ENCODE measurements at regions not wholly inside any gene's neighbourhood (a gene's known extent, or its start where the extent isn't known, plus 50 kb on each side); places are given as distances from the start of the nearest gene placed in this dataset.

DNA sequence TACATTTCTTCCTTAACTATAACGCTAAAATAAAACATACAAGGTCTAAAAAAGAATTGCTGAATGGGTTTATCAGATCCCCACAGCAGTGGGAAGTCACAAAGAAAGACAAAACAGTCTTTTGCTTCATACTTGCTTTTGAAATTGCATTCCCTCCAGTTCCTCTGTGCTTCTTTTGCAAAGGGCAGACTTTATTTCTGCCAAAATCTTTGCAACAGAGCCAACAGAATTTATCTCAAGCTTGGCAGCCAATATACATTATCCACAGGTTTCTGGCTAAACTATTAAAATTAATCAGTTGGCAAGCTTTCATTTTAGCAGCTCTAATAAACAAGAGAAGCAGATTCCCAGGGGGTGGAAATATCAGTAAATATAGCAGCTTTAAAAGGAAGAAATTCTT, 378.9 kb upstream of the CA10 start:
- Mint-ChIP-seq H3K27me3 (no peaks in the 10 kb centered on the region), H3K4me3 (no peak overlapping the region)
- intact Hi-C loops (cut with micrococcal nuclease) = no loop called here

DNA sequence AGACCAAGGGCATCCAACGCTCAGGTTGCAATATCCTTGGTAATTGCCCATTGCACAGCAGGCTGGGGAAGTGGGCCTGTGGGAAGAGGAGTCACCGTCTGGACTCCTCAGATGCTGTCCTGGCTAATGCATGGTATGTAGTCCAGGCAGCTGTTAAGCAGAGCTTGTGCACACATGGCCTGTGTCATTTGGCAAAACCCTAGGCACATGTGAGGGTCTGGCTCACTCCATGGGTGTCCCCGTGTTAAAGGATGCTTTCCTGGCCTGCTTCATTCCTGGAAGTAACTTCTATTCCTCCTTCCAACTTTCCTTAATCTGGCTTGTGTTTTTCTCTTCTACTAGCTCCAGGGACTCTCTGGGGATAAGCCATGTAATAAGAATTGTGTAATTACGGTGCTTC, 378.0 kb upstream of the CA10 start:
- H3K27ac Mint-ChIP-seq = no peak overlapping the region

More for the DNA sequence above, 378.9 kb upstream of the CA10 start:
- H3K36me3 Mint-ChIP-seq (ENCODE audit: low read depth) = no peaks in the 10 kb centered on the region
- no peaks in the 10 kb centered on the region for H3K9me3 Mint-ChIP-seq
- H3K27ac Mint-ChIP-seq = no peak overlapping the region
- H3K4me1 Mint-ChIP-seq (ENCODE audit: low read depth) = no peaks in the 10 kb centered on the region

DNA sequence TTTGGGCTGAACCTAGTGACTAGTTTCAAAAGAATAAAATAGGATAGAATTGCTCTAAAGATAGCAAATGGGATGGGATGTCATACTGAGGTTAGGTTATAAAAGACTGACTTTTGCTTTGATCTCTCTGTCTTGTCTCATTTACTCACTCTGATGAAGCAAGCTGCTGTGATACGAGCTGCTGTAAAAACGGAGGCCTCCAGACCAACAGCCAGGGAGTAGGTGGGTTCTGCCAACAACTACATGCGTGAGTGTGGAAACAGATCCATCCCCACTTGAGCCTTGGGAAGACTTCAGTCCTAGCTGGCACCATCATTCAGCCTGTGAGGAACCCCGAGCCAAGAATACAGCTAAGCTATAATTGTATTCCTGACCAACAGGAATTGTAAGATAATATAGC, 373.9 kb upstream of the CA10 start:
- no peaks in the 10 kb centered on the region for H3K4me1 Mint-ChIP-seq (ENCODE audit: low read depth)
- intact Hi-C loops (cut with micrococcal nuclease) = no loop called here
- H3K36me3 Mint-ChIP-seq (ENCODE audit: low read depth) = no peaks in the 10 kb centered on the region
- no peak overlapping the region for H3K27ac Mint-ChIP-seq
- H3K27me3 Mint-ChIP-seq = no peaks in the 10 kb centered on the region
- H3K9me3 Mint-ChIP-seq = no peaks in the 10 kb centered on the region
- no peak overlapping the region for H3K4me3 Mint-ChIP-seq

More for the DNA sequence above, 378.0 kb upstream of the CA10 start:
- no peak overlapping the region for H3K4me3 Mint-ChIP-seq
- H3K9me3 Mint-ChIP-seq = no peaks in the 10 kb centered on the region
- H3K36me3 Mint-ChIP-seq (ENCODE audit: low read depth) = no peaks in the 10 kb centered on the region
- H3K27me3 Mint-ChIP-seq = no peaks in the 10 kb centered on the region
- H3K4me1 Mint-ChIP-seq (ENCODE audit: low read depth) = no peaks in the 10 kb centered on the region
- intact Hi-C loops (cut with micrococcal nuclease) = no loop called here

DNA sequence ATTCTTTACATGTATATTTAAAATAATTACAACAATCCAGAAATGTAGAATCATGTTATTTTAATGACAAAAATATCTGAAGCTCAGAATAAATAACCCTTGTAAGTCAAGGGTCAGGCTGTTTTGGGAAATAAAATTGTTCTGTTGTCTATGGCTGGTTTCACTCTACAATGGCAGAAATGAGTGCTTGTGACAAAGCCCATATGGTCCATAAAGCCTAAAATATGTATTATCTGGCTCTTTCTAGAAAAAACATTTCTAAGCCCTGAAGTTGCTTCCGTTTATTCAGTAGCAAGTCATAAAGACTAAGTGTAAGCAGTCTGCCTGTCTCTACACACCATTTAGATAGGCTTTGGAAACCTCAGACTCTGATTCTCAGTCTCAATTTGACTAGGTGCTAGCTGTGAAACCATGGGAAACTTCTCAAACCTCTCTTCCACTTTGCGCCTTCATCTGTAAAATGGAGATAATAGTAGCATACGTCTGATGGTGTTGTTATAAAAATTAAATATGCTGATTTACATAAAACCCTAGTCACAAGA, 365.7 kb upstream of the CA10 start:
- no peak overlapping the region for H3K4me3 Mint-ChIP-seq
- no peaks in the 10 kb centered on the region for H3K4me1 Mint-ChIP-seq (ENCODE audit: low read depth)
- H3K36me3 Mint-ChIP-seq (ENCODE audit: low read depth) = no peaks in the 10 kb centered on the region
- intact Hi-C loops (cut with micrococcal nuclease) = no loop called here
- no peaks in the 10 kb centered on the region for H3K27me3 Mint-ChIP-seq
- H3K9me3 Mint-ChIP-seq = peaks cover 7% of the 10 kb centered on the region
- H3K27ac Mint-ChIP-seq = no peak overlapping the region

DNA sequence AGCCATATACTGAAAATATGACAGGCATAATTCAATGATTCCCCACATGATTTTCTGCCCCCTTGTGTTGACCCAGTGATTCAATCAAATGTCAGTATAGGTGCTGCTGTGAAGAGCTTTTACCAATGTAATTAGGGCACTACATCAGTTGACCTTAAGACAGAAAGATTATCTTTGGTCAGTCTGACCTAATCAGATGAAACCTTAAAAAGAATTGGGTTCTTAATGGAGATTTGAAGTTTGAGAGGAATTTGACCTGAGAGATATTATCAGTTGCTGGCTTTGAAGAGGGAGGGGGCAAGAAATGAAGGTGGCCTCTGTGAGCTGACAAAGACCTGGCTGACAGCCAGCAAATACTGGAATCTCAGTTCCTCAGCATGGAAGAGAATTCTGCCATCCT, 358.7 kb upstream of the CA10 start:
- no peaks in the 10 kb centered on the region for H3K27me3 Mint-ChIP-seq
- H3K9me3 Mint-ChIP-seq = peaks cover 7% of the 10 kb centered on the region
- no peak overlapping the region for H3K27ac Mint-ChIP-seq
- H3K4me3 Mint-ChIP-seq = no peak overlapping the region
- intact Hi-C loops (cut with micrococcal nuclease) = no loop called here
- no peaks in the 10 kb centered on the region for H3K4me1 Mint-ChIP-seq (ENCODE audit: low read depth)
- no peaks in the 10 kb centered on the region for H3K36me3 Mint-ChIP-seq (ENCODE audit: low read depth)

DNA sequence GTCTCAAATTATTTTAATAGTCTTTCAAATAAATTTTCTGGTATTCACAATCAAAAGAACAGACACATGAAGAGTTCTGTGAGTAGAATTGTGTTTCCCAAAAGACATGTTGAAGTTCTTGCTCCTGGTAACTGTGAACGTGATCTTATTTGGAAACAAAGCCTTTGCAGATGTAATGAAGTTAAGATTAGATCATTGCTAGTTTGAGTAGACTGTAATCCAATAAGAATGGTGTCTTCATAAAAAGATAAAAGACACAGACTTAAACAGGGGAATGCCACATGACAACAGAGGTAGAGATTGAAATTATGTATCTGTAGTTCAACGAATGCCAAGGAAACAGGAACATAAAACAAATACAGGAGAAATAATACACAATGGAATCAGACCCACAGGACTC, 357.4 kb upstream of the CA10 start:
- Mint-ChIP-seq H3K4me1 (ENCODE audit: low read depth) (no peaks in the 10 kb centered on the region), H3K4me3 (no peak overlapping the region), H3K27me3 (no peaks in the 10 kb centered on the region), H3K27ac (no peak overlapping the region), H3K9me3 (peaks cover under 1% of the 10 kb centered on the region), H3K36me3 (ENCODE audit: low read depth) (no peaks in the 10 kb centered on the region)
- intact Hi-C loops (cut with micrococcal nuclease) = no loop called here

GRCh38 chr17:52505601-52506000, 347.1 kb upstream of the CA10 start:
- intact Hi-C loops (cut with micrococcal nuclease) = no loop called here
- H3K27ac Mint-ChIP-seq = no peak overlapping the region
- no peak overlapping the region for H3K4me3 Mint-ChIP-seq
- peaks cover 24% of the 10 kb centered on the region for H3K9me3 Mint-ChIP-seq
- H3K4me1 Mint-ChIP-seq (ENCODE audit: low read depth) = no peaks in the 10 kb centered on the region
- H3K27me3 Mint-ChIP-seq = no peaks in the 10 kb centered on the region
- no peaks in the 10 kb centered on the region for H3K36me3 Mint-ChIP-seq (ENCODE audit: low read depth)

- H3K27me3 Mint-ChIP-seq = no peaks in the 10 kb centered on the region
- no peak overlapping the region for H3K4me3 Mint-ChIP-seq
- no peaks in the 10 kb centered on the region for H3K4me1 Mint-ChIP-seq (ENCODE audit: low read depth)
- no peak overlapping the region for H3K27ac Mint-ChIP-seq
- intact Hi-C loops (cut with micrococcal nuclease) = no loop called here
- peaks cover 23% of the 10 kb centered on the region for H3K9me3 Mint-ChIP-seq
- no peaks in the 10 kb centered on the region for H3K36me3 Mint-ChIP-seq (ENCODE audit: low read depth)
Observed at GRCh38 chr17:52504081-52504480, 345.6 kb upstream of the CA10 start.

- no peaks in the 10 kb centered on the region for H3K27me3 Mint-ChIP-seq
- intact Hi-C loops (cut with micrococcal nuclease) = no loop called here
- H3K9me3 Mint-ChIP-seq = peaks cover 24% of the 10 kb centered on the region
- H3K4me3 Mint-ChIP-seq = no peak overlapping the region
- H3K27ac Mint-ChIP-seq = no peak overlapping the region
- H3K4me1 Mint-ChIP-seq (ENCODE audit: low read depth) = no peaks in the 10 kb centered on the region
- no peaks in the 10 kb centered on the region for H3K36me3 Mint-ChIP-seq (ENCODE audit: low read depth)
Observed at GRCh38 chr17:52495646-52496045, 337.1 kb upstream of the CA10 start.

DNA sequence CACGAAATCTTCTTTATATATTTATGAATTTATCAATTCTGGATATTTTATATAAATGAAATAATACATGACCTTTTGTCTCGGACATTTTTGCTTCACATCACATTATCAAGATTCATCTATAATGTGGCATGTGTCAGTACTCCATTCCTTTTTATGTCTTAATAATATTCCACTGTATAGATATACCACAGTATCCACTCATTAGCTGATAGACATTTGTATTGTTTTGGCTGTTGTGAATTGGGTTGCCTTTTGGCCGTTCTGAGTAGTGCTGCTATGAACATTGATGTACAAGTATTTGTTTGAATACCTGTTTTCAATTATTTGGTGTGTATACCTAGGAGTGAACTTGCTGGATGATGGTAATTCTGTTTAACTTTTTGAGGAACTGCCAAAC, 323.8 kb upstream of the CA10 start:
- Mint-ChIP-seq H3K4me3 (no peak overlapping the region), H3K36me3 (ENCODE audit: low read depth) (no peaks in the 10 kb centered on the region), H3K4me1 (ENCODE audit: low read depth) (peaks cover 6% of the 10 kb centered on the region), H3K27me3 (no peaks in the 10 kb centered on the region), H3K9me3 (peaks cover 18% of the 10 kb centered on the region), H3K27ac (no peak overlapping the region)
- intact Hi-C loops (cut with micrococcal nuclease) = no loop called here

DNA sequence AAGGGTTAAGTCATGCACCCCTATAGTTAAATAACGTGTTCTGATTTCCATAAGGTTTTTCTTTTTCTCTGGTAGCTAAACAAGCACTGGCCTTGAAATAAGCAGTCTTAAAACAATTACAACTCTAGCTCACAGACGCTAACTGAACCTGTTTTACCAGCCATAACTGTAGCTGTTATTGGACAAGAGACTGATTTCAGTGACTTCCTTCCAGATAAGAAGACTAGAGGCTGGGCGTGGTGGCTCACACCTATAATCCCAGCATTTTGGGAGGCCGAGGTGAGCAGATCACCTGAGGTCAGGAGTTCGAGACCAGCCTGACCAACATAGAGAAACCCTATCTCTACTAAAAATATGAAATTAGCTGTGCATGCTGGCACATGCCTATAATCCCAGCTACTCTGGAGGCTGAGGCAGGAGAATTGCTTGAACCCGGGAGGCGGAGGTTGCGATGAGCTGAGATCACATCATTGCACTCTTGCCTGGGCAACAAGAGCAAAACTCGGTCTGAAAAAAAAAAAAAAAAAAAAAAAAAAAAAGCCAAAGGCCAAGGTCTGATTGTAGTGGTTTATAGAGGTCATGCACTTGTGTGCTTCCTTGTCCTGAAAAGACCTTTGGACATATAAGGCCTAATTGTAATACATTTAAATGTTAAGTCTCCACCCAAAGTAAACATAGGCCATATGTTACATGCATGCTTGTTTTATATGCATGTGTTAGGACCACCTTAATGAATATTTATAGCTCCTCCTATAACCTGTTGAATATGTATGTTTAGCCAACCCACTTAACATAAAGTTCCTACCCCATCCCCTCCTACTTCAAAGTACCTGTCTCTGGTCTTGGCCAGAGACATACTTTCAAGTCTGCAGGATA, 319.5 kb upstream of the CA10 start:
- no peaks in the 10 kb centered on the region for H3K4me1 Mint-ChIP-seq (ENCODE audit: low read depth)
- H3K36me3 Mint-ChIP-seq (ENCODE audit: low read depth) = no peaks in the 10 kb centered on the region
- no peak overlapping the region for H3K4me3 Mint-ChIP-seq
- H3K27me3 Mint-ChIP-seq = no peaks in the 10 kb centered on the region
- intact Hi-C loops (cut with micrococcal nuclease) = no loop called here
- no peak overlapping the region for H3K27ac Mint-ChIP-seq
- no peaks in the 10 kb centered on the region for H3K9me3 Mint-ChIP-seq

GRCh38 chr17:52476638-52477313, 318.3 kb upstream of the CA10 start:
- no peaks in the 10 kb centered on the region for H3K36me3 Mint-ChIP-seq (ENCODE audit: low read depth)
- no peaks in the 10 kb centered on the region for H3K4me1 Mint-ChIP-seq (ENCODE audit: low read depth)
- no peak overlapping the region for H3K27ac Mint-ChIP-seq
- no peaks in the 10 kb centered on the region for H3K9me3 Mint-ChIP-seq
- H3K4me3 Mint-ChIP-seq = no peak overlapping the region
- intact Hi-C loops (cut with micrococcal nuclease) = no loop called here
- no peaks in the 10 kb centered on the region for H3K27me3 Mint-ChIP-seq

DNA sequence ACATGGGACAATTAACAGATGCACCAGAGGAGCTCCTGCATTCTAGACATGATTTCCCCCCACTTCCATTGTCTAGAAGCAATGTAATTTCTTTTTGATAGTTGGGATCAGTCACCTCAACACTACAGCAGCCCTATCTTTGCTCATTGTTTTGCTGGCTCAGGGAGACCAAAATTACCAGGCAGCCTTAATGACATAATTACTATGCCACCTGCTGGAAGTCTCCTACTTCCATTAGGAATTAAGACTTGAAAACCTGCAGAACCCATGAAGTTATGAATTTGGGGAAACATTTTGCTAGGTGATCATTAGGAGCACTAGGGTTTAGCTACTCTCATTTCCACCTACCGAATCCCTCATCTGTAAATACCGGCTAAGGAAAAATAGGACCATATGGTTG, 312.0 kb upstream of the CA10 start:
- peaks cover 25% of the 10 kb centered on the region for H3K9me3 Mint-ChIP-seq
- H3K27ac Mint-ChIP-seq = no peak overlapping the region
- no peaks in the 10 kb centered on the region for H3K36me3 Mint-ChIP-seq (ENCODE audit: low read depth)
- H3K27me3 Mint-ChIP-seq = no peaks in the 10 kb centered on the region
- H3K4me3 Mint-ChIP-seq = no peak overlapping the region
- intact Hi-C loops (cut with micrococcal nuclease) = no loop called here
- no peaks in the 10 kb centered on the region for H3K4me1 Mint-ChIP-seq (ENCODE audit: low read depth)

- intact Hi-C loops (cut with micrococcal nuclease) = no loop called here
- Mint-ChIP-seq H3K27ac (no peak overlapping the region), H3K36me3 (ENCODE audit: low read depth) (no peaks in the 10 kb centered on the region), H3K9me3 (peaks cover 44% of the 10 kb centered on the region), H3K4me3 (no peak overlapping the region), H3K4me1 (ENCODE audit: low read depth) (no peaks in the 10 kb centered on the region), H3K27me3 (no peaks in the 10 kb centered on the region)
Observed at GRCh38 chr17:52465407-52465806, 306.9 kb upstream of the CA10 start.

All from dendritic cell treated with granulocyte-macrophage colony-stimulating factor and Interleukin-4, amounts not matched to agents 40 ng/mL and 50 ng/mL, for 4 days (primary cell).